WTC11 (cell line): ENCODE measurements at regions not wholly inside any gene's neighbourhood (a gene's known extent, or its start where the extent isn't known, plus 50 kb on each side); places are given as distances from the start of the nearest gene placed in this dataset.

Experiments used
- ATAC-seq: fragments of 200-7000 bp; cut with Tn5 transposase; 2 replicates; pipeline ENCODE4 v1.10.0; 2021; ENCODE audit warnings: mild to moderate bottlenecking, moderate library complexity
- CTCF ChIA-PET: fragments of 300-600 bp; sonication (Branson Sonifier 250); formaldehyde crosslinking; loops from one replicate; lab custom pipeline; 2021; ENCODE audit warnings: antibody characterized with exemption; lab: Charles Lee
- POLR2A ChIA-PET: fragments of 350-600 bp; sonication (Branson Sonifier 250); formaldehyde crosslinking; loops from one replicate; lab custom pipeline; 2021; ENCODE audit warnings: antibody characterized with exemption; lab: Charles Lee
- DNase-seq: peaks from one replicate; pipeline ENCODE4 v3.0.0; 2021; ENCODE audit warnings: low spot score
- H3K27ac Mint-ChIP-seq: 2 replicates; pipeline ENCODE4 v1.8.0; 2021; ENCODE audit warnings: mixed read lengths
- H3K27me3 Mint-ChIP-seq: 2 replicates; pipeline ENCODE4 v1.8.0; 2021; ENCODE audit warnings: low read depth, mild to moderate bottlenecking, moderate library complexity, mixed read lengths
- H3K36me3 Mint-ChIP-seq: 2 replicates; pipeline ENCODE4 v1.8.0; 2021; ENCODE audit warnings: mixed read lengths
- H3K4me1 Mint-ChIP-seq: 2 replicates; pipeline ENCODE4 v1.8.0; 2022; ENCODE audit warnings: mixed read lengths
- H3K4me3 Mint-ChIP-seq: 2 replicates; pipeline ENCODE4 v1.8.0; 2021; ENCODE audit warnings: mild to moderate bottlenecking, moderate library complexity, mixed read lengths
- H3K9me3 Mint-ChIP-seq: 2 replicates; pipeline ENCODE4 v1.8.0; 2021; ENCODE audit warnings: mixed read lengths
- CBFB ChIP-seq: sonication (generic); formaldehyde crosslinking; IDR thresholded peaks from 2 replicates; pipeline ENCODE4 v1.8.1; 2022; ENCODE audit warnings: mild to moderate bottlenecking, low read depth, missing genetic modification reagents
- EMX1 ChIP-seq: fragments of 250-450 bp; sonication (Bioruptor Pico); IDR thresholded peaks from 2 replicates; pipeline ENCODE4 v1.8.0; 2021; ENCODE audit warnings: mild to moderate bottlenecking
- GABPB1 ChIP-seq: sonication (generic); formaldehyde crosslinking; IDR thresholded peaks from 2 replicates; pipeline ENCODE4 v1.8.1; 2023; ENCODE audit warnings: mild to moderate bottlenecking, missing genetic modification reagents
- GTF2I ChIP-seq: fragments of 250-450 bp; sonication (Bioruptor Pico); conservative IDR thresholded peaks from 2 replicates; pipeline ENCODE4 v1.4.0; 2021; ENCODE audit warnings: mild to moderate bottlenecking
- NFE2L1 ChIP-seq: sonication (generic); formaldehyde crosslinking; IDR thresholded peaks from 2 replicates; pipeline ENCODE4 v1.8.1; 2023; ENCODE audit warnings: missing genetic modification reagents
- PRRX2 ChIP-seq: fragments of 250-450 bp; sonication (Bioruptor Pico); IDR thresholded peaks from 2 replicates; pipeline ENCODE4 v1.8.0; 2021; ENCODE audit warnings: mild to moderate bottlenecking
- RORB ChIP-seq: fragments of 250-450 bp; sonication (Bioruptor Pico); IDR thresholded peaks from 2 replicates; pipeline ENCODE4 v1.9.0; 2021; ENCODE audit warnings: mild to moderate bottlenecking
- SMAD3 ChIP-seq: sonication (generic); formaldehyde crosslinking; IDR thresholded peaks from 2 replicates; pipeline ENCODE4 v1.8.0; 2022; ENCODE audit warnings: missing genetic modification reagents, mild to moderate bottlenecking, borderline replicate concordance
- SMAD4 ChIP-seq: sonication (generic); formaldehyde crosslinking; IDR thresholded peaks from 2 replicates; pipeline ENCODE4 v1.8.0; 2022; ENCODE audit warnings: mild to moderate bottlenecking, missing genetic modification reagents
- SP1 ChIP-seq: sonication (generic); formaldehyde crosslinking; conservative IDR thresholded peaks from 2 replicates; pipeline ENCODE4 v1.8.1; 2022; ENCODE audit warnings: missing genetic modification reagents
- ZNF138 ChIP-seq: sonication (generic); formaldehyde crosslinking; conservative IDR thresholded peaks from 2 replicates; pipeline ENCODE4 v1.8.1; 2022; ENCODE audit warnings: mild to moderate bottlenecking, moderate library complexity, missing genetic modification reagents
- ZNF219 ChIP-seq: sonication (generic); formaldehyde crosslinking; IDR thresholded peaks from 2 replicates; pipeline ENCODE4 v1.8.0; 2023; ENCODE audit warnings: missing genetic modification reagents, mild to moderate bottlenecking, borderline replicate concordance
- TF ChIP-seq, protein P1 (sequence below): sonication (generic); formaldehyde crosslinking; IDR thresholded peaks from 2 replicates; pipeline ENCODE4 v1.8.1; 2022; ENCODE audit warnings: mild to moderate bottlenecking, moderate library complexity, missing genetic modification reagents
- TF ChIP-seq, protein P2 (sequence below): sonication (generic); formaldehyde crosslinking; IDR thresholded peaks from 2 replicates; pipeline ENCODE4 v1.8.1; 2022; ENCODE audit warnings: missing genetic modification reagents, borderline replicate concordance
- TF ChIP-seq, protein P3 (sequence below): sonication (generic); formaldehyde crosslinking; IDR thresholded peaks from 2 replicates; pipeline ENCODE4 v1.8.0; 2022; ENCODE audit warnings: missing genetic modification reagents
- TF ChIP-seq, protein P4 (sequence below): sonication (generic); formaldehyde crosslinking; conservative IDR thresholded peaks from 2 replicates; pipeline ENCODE4 v1.8.1; 2023; ENCODE audit warnings: mild to moderate bottlenecking, low read depth, missing genetic modification reagents, moderate library complexity
- TF ChIP-seq, protein P5 (sequence below): sonication (generic); formaldehyde crosslinking; IDR thresholded peaks from 2 replicates; pipeline ENCODE4 v1.8.1; 2023; ENCODE audit warnings: mild to moderate bottlenecking, missing genetic modification reagents
- TF ChIP-seq, protein P6 (sequence below): sonication (generic); formaldehyde crosslinking; IDR thresholded peaks from 2 replicates; pipeline ENCODE4 v1.8.0; 2022; ENCODE audit warnings: mild to moderate bottlenecking, missing genetic modification reagents

DNA sequence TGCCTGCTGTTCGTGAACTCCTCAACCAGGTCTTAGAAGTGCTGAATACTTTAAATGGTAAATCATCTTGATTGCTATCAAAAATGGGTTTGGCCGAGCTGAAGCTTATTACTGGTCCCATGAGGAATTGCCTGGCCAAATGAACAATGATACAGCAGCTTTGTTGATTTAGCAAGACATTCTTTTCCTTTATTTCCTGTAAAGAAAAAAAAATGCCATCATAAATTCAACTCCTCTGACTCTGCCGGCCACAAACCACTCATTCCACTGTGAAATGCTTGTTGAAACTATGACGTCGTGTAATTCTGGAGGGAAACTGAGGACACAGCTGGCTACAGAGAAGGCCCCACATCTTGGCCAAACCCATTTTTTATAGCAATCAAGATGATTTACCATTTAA lies 74.2 kb upstream of the ID2 start:
- H3K4me3 Mint-ChIP-seq: no peak overlapping the region
- ChIA-PET CTCF (no interaction called here), POLR2A (no interaction called here)
- peaks cover 11% of the 10 kb centered on the region for H3K9me3 Mint-ChIP-seq
- H3K4me1 Mint-ChIP-seq: peaks cover 13% of the 10 kb centered on the region
- DNase-seq (no peak), ATAC-seq (no peak)
- H3K27me3 Mint-ChIP-seq: peaks cover 7% of the 10 kb centered on the region; the same call in 1 of the 2 replicates
- TF ChIP-seq RORB (CRISPR knock-in tag) (no peak), ZNF219 (CRISPR knock-in tag) (no peak), EMX1 (CRISPR knock-in tag) (no peak), CBFB (CRISPR knock-in tag) (no peak), PRRX2 (no peak), GABPB1 (CRISPR knock-in tag) (no peak), ZNF138 (CRISPR knock-in tag) (no peak), SP1 (CRISPR knock-in tag) (no peak), SMAD4 (no peak), NFE2L1 (CRISPR knock-in tag) (no peak), GTF2I (CRISPR knock-in tag) (no peak), SMAD3 (no peak)
- TF ChIP-seq, protein P1, sequence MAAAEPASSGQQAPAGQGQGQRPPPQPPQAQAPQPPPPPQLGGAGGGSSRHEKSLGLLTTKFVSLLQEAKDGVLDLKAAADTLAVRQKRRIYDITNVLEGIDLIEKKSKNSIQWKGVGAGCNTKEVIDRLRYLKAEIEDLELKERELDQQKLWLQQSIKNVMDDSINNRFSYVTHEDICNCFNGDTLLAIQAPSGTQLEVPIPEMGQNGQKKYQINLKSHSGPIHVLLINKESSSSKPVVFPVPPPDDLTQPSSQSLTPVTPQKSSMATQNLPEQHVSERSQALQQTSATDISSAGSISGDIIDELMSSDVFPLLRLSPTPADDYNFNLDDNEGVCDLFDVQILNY (CRISPR knock-in tag): no peak
- TF ChIP-seq, protein P2, sequence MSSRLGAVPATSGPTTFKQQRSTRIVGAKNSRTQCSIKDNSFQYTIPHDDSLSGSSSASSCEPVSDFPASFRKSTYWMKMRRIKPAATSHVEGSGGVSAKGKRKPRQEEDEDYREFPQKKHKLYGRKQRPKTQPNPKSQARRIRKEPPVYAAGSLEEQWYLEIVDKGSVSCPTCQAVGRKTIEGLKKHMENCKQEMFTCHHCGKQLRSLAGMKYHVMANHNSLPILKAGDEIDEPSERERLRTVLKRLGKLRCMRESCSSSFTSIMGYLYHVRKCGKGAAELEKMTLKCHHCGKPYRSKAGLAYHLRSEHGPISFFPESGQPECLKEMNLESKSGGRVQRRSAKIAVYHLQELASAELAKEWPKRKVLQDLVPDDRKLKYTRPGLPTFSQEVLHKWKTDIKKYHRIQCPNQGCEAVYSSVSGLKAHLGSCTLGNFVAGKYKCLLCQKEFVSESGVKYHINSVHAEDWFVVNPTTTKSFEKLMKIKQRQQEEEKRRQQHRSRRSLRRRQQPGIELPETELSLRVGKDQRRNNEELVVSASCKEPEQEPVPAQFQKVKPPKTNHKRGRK (CRISPR knock-in tag): no peak
- TF ChIP-seq, protein P3, sequence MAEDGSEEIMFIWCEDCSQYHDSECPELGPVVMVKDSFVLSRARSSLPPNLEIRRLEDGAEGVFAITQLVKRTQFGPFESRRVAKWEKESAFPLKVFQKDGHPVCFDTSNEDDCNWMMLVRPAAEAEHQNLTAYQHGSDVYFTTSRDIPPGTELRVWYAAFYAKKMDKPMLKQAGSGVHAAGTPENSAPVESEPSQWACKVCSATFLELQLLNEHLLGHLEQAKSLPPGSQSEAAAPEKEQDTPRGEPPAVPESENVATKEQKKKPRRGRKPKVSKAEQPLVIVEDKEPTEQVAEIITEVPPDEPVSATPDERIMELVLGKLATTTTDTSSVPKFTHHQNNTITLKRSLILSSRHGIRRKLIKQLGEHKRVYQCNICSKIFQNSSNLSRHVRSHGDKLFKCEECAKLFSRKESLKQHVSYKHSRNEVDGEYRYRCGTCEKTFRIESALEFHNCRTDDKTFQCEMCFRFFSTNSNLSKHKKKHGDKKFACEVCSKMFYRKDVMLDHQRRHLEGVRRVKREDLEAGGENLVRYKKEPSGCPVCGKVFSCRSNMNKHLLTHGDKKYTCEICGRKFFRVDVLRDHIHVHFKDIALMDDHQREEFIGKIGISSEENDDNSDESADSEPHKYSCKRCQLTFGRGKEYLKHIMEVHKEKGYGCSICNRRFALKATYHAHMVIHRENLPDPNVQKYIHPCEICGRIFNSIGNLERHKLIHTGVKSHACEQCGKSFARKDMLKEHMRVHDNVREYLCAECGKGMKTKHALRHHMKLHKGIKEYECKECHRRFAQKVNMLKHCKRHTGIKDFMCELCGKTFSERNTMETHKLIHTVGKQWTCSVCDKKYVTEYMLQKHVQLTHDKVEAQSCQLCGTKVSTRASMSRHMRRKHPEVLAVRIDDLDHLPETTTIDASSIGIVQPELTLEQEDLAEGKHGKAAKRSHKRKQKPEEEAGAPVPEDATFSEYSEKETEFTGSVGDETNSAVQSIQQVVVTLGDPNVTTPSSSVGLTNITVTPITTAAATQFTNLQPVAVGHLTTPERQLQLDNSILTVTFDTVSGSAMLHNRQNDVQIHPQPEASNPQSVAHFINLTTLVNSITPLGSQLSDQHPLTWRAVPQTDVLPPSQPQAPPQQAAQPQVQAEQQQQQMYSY (CRISPR knock-in tag): no peak
- TF ChIP-seq, protein P4, sequence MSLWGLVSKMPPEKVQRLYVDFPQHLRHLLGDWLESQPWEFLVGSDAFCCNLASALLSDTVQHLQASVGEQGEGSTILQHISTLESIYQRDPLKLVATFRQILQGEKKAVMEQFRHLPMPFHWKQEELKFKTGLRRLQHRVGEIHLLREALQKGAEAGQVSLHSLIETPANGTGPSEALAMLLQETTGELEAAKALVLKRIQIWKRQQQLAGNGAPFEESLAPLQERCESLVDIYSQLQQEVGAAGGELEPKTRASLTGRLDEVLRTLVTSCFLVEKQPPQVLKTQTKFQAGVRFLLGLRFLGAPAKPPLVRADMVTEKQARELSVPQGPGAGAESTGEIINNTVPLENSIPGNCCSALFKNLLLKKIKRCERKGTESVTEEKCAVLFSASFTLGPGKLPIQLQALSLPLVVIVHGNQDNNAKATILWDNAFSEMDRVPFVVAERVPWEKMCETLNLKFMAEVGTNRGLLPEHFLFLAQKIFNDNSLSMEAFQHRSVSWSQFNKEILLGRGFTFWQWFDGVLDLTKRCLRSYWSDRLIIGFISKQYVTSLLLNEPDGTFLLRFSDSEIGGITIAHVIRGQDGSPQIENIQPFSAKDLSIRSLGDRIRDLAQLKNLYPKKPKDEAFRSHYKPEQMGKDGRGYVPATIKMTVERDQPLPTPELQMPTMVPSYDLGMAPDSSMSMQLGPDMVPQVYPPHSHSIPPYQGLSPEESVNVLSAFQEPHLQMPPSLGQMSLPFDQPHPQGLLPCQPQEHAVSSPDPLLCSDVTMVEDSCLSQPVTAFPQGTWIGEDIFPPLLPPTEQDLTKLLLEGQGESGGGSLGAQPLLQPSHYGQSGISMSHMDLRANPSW: no peak
- TF ChIP-seq, protein P5, sequence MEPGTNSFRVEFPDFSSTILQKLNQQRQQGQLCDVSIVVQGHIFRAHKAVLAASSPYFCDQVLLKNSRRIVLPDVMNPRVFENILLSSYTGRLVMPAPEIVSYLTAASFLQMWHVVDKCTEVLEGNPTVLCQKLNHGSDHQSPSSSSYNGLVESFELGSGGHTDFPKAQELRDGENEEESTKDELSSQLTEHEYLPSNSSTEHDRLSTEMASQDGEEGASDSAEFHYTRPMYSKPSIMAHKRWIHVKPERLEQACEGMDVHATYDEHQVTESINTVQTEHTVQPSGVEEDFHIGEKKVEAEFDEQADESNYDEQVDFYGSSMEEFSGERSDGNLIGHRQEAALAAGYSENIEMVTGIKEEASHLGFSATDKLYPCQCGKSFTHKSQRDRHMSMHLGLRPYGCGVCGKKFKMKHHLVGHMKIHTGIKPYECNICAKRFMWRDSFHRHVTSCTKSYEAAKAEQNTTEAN (CRISPR knock-in tag): no peak
- TF ChIP-seq, protein P6, sequence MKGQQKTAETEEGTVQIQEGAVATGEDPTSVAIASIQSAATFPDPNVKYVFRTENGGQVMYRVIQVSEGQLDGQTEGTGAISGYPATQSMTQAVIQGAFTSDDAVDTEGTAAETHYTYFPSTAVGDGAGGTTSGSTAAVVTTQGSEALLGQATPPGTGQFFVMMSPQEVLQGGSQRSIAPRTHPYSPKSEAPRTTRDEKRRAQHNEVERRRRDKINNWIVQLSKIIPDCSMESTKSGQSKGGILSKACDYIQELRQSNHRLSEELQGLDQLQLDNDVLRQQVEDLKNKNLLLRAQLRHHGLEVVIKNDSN (CRISPR knock-in tag): no peak
- H3K36me3 Mint-ChIP-seq: 0 out of 2 replicates have a peak, but pooled peaks cover 2% of the 10 kb centered on the region
- H3K27ac Mint-ChIP-seq: no peak overlapping the region
